ENCODE measurements at regions not wholly inside any gene's neighbourhood (a gene's known extent, or its start where the extent isn't known, plus 50 kb on each side); places are given as distances from the start of the nearest gene placed in this dataset.

GRCh38 chr10:129390726-129391125, 76.3 kb upstream of the MGMT start:
- no peak overlapping the region for H3K4me3 ChIP-seq
- no peak overlapping the region for H3K27ac ChIP-seq
- no peaks in the 10 kb centered on the region for H3K9me3 ChIP-seq
- no peaks in the 10 kb centered on the region for H3K4me1 ChIP-seq
- DNase-seq = no peak
- intact Hi-C loops (cut with DNase I) = no loop called here
- ATAC-seq = no peak
- H3K36me3 ChIP-seq (ENCODE audit: insufficient read depth in 1 of 2, low read depth in 1 of 2) = no peaks in the 10 kb centered on the region
- 94 to 96% (median 94%) methylated on average over 8 of the region's 8 CpGs for WGBS, 3 donors
- TF ChIP-seq CTCF (IDR thresholded peaks at IDR 0.05) = no peak
- H3K27me3 ChIP-seq (ENCODE audit: insufficient read depth in 3 of 3, low read length in 2 of 3) = peaks cover 0 to 10% (median 0%) of the 10 kb centered on the region in 3 donors

GRCh38 chr10:129391464-129391863, 75.6 kb upstream of the MGMT start:
- DNase-seq (no peak), ATAC-seq (no peak)
- peaks cover 0 to 10% (median 0%) of the 10 kb centered on the region in 3 donors for H3K27me3 ChIP-seq (ENCODE audit: insufficient read depth in 3 of 3, low read length in 2 of 3)
- no peak overlapping the region for H3K4me3 ChIP-seq
- WGBS, 3 donors = 90 to 97% (median 90%) methylated on average over 7 to 8 of the region's 8 CpGs
- no peaks in the 10 kb centered on the region for H3K36me3 ChIP-seq (ENCODE audit: insufficient read depth in 1 of 2, low read depth in 1 of 2)
- H3K27ac ChIP-seq = no peak overlapping the region
- no peaks in the 10 kb centered on the region for H3K9me3 ChIP-seq
- no peak for TF ChIP-seq CTCF (IDR thresholded peaks at IDR 0.05)
- intact Hi-C loops (cut with DNase I) = no loop called here
- H3K4me1 ChIP-seq = no peaks in the 10 kb centered on the region

GRCh38 chr10:129392855-129393254, 74.2 kb upstream of the MGMT start:
- intact Hi-C loops (cut with DNase I) = no loop called here
- ATAC-seq (no peak), DNase-seq (no peak)
- Histone ChIP-seq H3K4me3 (no peak overlapping the region), H3K36me3 (ENCODE audit: insufficient read depth in 1 of 2, low read depth in 1 of 2) (no peaks in the 10 kb centered on the region), H3K4me1 (no peaks in the 10 kb centered on the region), H3K27ac (no peak overlapping the region), H3K27me3 (ENCODE audit: insufficient read depth in 3 of 3, low read length in 2 of 3) (peaks cover 0 to 10% (median 0%) of the 10 kb centered on the region in 3 donors), H3K9me3 (no peaks in the 10 kb centered on the region)
- TF ChIP-seq CTCF (IDR thresholded peaks at IDR 0.05) = no peak
- 73 to 74% (median 74%) methylated on average over 10 of the region's 10 CpGs for WGBS, 3 donors

GRCh38 chr10:129393812-129394211, 73.2 kb upstream of the MGMT start:
- WGBS, 3 donors = 72 to 74% (median 72%) methylated on average over 10 of the region's 10 CpGs
- H3K4me3 ChIP-seq = no peak overlapping the region
- H3K36me3 ChIP-seq (ENCODE audit: insufficient read depth in 1 of 2, low read depth in 1 of 2) = no peaks in the 10 kb centered on the region
- no peak for ATAC-seq
- intact Hi-C loops (cut with DNase I) = no loop called here
- no peak for DNase-seq
- no peak for TF ChIP-seq CTCF (IDR thresholded peaks at IDR 0.05)
- H3K9me3 ChIP-seq = no peaks in the 10 kb centered on the region
- H3K4me1 ChIP-seq = no peaks in the 10 kb centered on the region
- peaks cover 0 to 10% (median 0%) of the 10 kb centered on the region in 3 donors for H3K27me3 ChIP-seq (ENCODE audit: insufficient read depth in 3 of 3, low read length in 2 of 3)
- no peak overlapping the region for H3K27ac ChIP-seq
